CD14-positive monocyte (primary cell): ENCODE measurements at regions not wholly inside any gene's neighbourhood (a gene's known extent, or its start where the extent isn't known, plus 50 kb on each side); places are given as distances from the start of the nearest gene placed in this dataset.

ENCODE experiments used
- DNase-seq, 3 donors: peaks; one replicate each; pipeline ENCODE4 v3.0.0-alpha.2; 2011 to 2022
- H2AFZ ChIP-seq: 2 replicates; pipeline ENCODE4 v1.6.0; 2012; ENCODE audit warnings: mild to moderate bottlenecking, low read depth, low read length, inconsistent platforms; ENCODE audit not compliant: insufficient read depth, poor library complexity, severe bottlenecking
- H3K27ac ChIP-seq, 2 donors: 1 replicate in 1 of 2; 2 replicates in 1 of 2; pipeline ENCODE4 v1.5.1; 2012 to 2013; ENCODE audit warnings: low read length in 2 of 2, control low read depth in 1 of 2, inconsistent platforms in 1 of 2, low read depth in 1 of 2, mild to moderate bottlenecking in 1 of 2
- H3K27me3 ChIP-seq, 2 donors: one replicate each; pipeline versions ENCODE4 v1.6.0 to v1.6.1; 2011 to 2013; ENCODE audit warnings: low read length in 2 of 2; ENCODE audit not compliant: control insufficient read depth in 2 of 2, insufficient read depth in 2 of 2
- H3K36me3 ChIP-seq, 2 donors: replicated peaks in 1 of 2; 1 replicate in 1 of 2; 2 replicates in 1 of 2; pipeline versions ENCODE4 v1.5.1 to v1.6.1; 2012 to 2013; ENCODE audit warnings: low read length in 2 of 2, control low read depth in 1 of 2, inconsistent platforms in 1 of 2, mild to moderate bottlenecking in 1 of 2; ENCODE audit not compliant: insufficient read depth in 2 of 2, control insufficient read depth in 1 of 2
- H3K4me1 ChIP-seq, 2 donors: 1 replicate in 1 of 2; 2 replicates in 1 of 2; pipeline versions ENCODE4 v1.5.1 to v1.6.1; 2012 to 2013; ENCODE audit warnings: low read length in 2 of 2, control low read depth in 1 of 2, inconsistent platforms in 1 of 2, mild to moderate bottlenecking in 1 of 2, moderate library complexity in 1 of 2; ENCODE audit not compliant: insufficient read depth in 2 of 2, control insufficient read depth in 1 of 2
- H3K4me2 ChIP-seq: replicated peaks from 2 replicates; pipeline ENCODE3; 2012; ENCODE audit warnings: low read length, moderate library complexity, mild to moderate bottlenecking; ENCODE audit not compliant: poor library complexity, severe bottlenecking; ENCODE audit errors: extremely low read depth
- H3K4me3 ChIP-seq, 3 experiments: fragments of 200-600 bp in 1 of 3; sonication (generic) in 1 of 3; replicated peaks in 1 of 3; 1 replicate in 2 of 3; 2 replicates in 1 of 3; pipeline ENCODE4 v1.5.1; 2011 to 2013; ENCODE audit warnings: low read length in 3 of 3, mild to moderate bottlenecking in 3 of 3, control low read depth in 2 of 3, low read depth in 2 of 3, inconsistent platforms in 1 of 3, moderate library complexity in 1 of 3
- H3K79me2 ChIP-seq: 2 replicates; pipeline ENCODE4 v1.6.0; 2012; ENCODE audit warnings: mild to moderate bottlenecking, control low read depth, inconsistent platforms, low read length, moderate library complexity; ENCODE audit not compliant: insufficient read depth
- H3K9ac ChIP-seq: 2 replicates; pipeline ENCODE4 v1.6.0; 2017; ENCODE audit warnings: low read length, mild to moderate bottlenecking; ENCODE audit not compliant: insufficient read depth, poor library complexity, severe bottlenecking
- H3K9me3 ChIP-seq, 2 donors: replicated peaks in 1 of 2; 1 replicate in 1 of 2; 2 replicates in 1 of 2; pipeline versions ENCODE4 v1.5.1 to v1.6.1; 2012 to 2013; ENCODE audit warnings: low read length in 2 of 2, control low read depth in 1 of 2; ENCODE audit not compliant: control insufficient read depth in 1 of 2, insufficient read depth in 1 of 2
- H4K20me1 ChIP-seq: 2 replicates; pipeline ENCODE4 v1.6.0; 2012; ENCODE audit warnings: mild to moderate bottlenecking, low read length, control low read depth, moderate library complexity; ENCODE audit not compliant: insufficient read depth
- H3K27ac Mint-ChIP-seq, 7 donors: one replicate each; pipeline ENCODE4 v1.8.0; 2020; ENCODE audit warnings: mild to moderate bottlenecking in 7 of 7, mixed read lengths in 7 of 7, moderate library complexity in 6 of 7, inconsistent platforms in 2 of 7
- H3K27me3 Mint-ChIP-seq, 3 donors: one replicate each; pipeline ENCODE4 v1.8.0; 2021 to 2022; ENCODE audit warnings: low read depth in 3 of 3, mild to moderate bottlenecking in 3 of 3, mixed read lengths in 3 of 3, moderate library complexity in 3 of 3, inconsistent platforms in 1 of 3
- H3K36me3 Mint-ChIP-seq, 2 donors: one replicate each; pipeline ENCODE4 v1.8.0; 2020; ENCODE audit warnings: mixed read lengths in 2 of 2, inconsistent platforms in 1 of 2, mild to moderate bottlenecking in 1 of 2
- H3K4me1 Mint-ChIP-seq: one replicate; pipeline ENCODE4 v1.8.0; 2020; ENCODE audit warnings: mild to moderate bottlenecking, mixed read lengths
- H3K4me3 Mint-ChIP-seq, 2 donors: one replicate each; pipeline ENCODE4 v1.8.0; 2020; ENCODE audit warnings: mild to moderate bottlenecking in 2 of 2, mixed read lengths in 2 of 2, moderate library complexity in 1 of 2
- H3K9me3 Mint-ChIP-seq, 7 donors: one replicate each; pipeline ENCODE4 v1.8.0; 2020 to 2022; ENCODE audit warnings: mixed read lengths in 7 of 7, mild to moderate bottlenecking in 6 of 7, moderate library complexity in 6 of 7, inconsistent platforms in 2 of 7
- WGBS: methylation state at CpG from one replicate; pipeline ENCODE4 v1.1.5; 2013; ENCODE audit warnings: missing lambda C conversion rate; ENCODE audit not compliant: insufficient coverage; 5-methylcytosine and 5-hydroxymethylcytosine counted together
- intact Hi-C, 2 donors: fragments of 100-400 bp; cut with micrococcal nuclease; formaldehyde crosslinking; loops; one replicate each; pipeline versions ENCODE4 v1.15.0 to v1.15.1; 2023
- TF ChIP-seq, protein P1 (sequence below): fragments of 200-600 bp; IDR thresholded peaks from one replicate; pipeline ENCODE4 v1.8.0; 2022; ENCODE audit warnings: antibody characterized with exemption, mild to moderate bottlenecking

GRCh38 chr7:115822380-115822779 lies 208.2 kb downstream of the TFEC start:
- 88% methylated on average over 1 of the region's 1 CpG for WGBS
- H3K4me3 ChIP-seq: no peak overlapping the region
- no peak overlapping the region for H3K27ac Mint-ChIP-seq

GRCh38 chr7:115816318-115816974 lies 214.1 kb downstream of the TFEC start:
- Histone ChIP-seq H3K4me1 (no peaks in the 10 kb centered on the region), H2AFZ (no peak overlapping the region), H3K4me3 (no peak overlapping the region), H3K4me2 (no peak overlapping the region), H4K20me1 (no peaks in the 10 kb centered on the region), H3K27ac (no peak overlapping the region), H3K36me3 (no peaks in the 10 kb centered on the region), H3K9ac (no peak overlapping the region), H3K27me3 (peaks cover 0 to 2% of the 10 kb centered on the region in 2 donors), H3K9me3 (no peaks in the 10 kb centered on the region), H3K79me2 (no peaks in the 10 kb centered on the region)
- intact Hi-C loops: no loop called here
- TF ChIP-seq, protein P1, sequence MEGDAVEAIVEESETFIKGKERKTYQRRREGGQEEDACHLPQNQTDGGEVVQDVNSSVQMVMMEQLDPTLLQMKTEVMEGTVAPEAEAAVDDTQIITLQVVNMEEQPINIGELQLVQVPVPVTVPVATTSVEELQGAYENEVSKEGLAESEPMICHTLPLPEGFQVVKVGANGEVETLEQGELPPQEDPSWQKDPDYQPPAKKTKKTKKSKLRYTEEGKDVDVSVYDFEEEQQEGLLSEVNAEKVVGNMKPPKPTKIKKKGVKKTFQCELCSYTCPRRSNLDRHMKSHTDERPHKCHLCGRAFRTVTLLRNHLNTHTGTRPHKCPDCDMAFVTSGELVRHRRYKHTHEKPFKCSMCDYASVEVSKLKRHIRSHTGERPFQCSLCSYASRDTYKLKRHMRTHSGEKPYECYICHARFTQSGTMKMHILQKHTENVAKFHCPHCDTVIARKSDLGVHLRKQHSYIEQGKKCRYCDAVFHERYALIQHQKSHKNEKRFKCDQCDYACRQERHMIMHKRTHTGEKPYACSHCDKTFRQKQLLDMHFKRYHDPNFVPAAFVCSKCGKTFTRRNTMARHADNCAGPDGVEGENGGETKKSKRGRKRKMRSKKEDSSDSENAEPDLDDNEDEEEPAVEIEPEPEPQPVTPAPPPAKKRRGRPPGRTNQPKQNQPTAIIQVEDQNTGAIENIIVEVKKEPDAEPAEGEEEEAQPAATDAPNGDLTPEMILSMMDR: no peak
- Mint-ChIP-seq H3K36me3 (no peaks in the 10 kb centered on the region), H3K27ac (no peak overlapping the region), H3K9me3 (peaks cover 0 to 1% (median 0%) of the 10 kb centered on the region in 7 donors), H3K4me1 (no peaks in the 10 kb centered on the region), H3K27me3 (no peaks in the 10 kb centered on the region), H3K4me3 (no peak overlapping the region)
- DNase-seq: no peak
- 100% methylated on average over 1 of the region's 4 CpGs for WGBS

More at GRCh38 chr7:115822380-115822779, 208.2 kb downstream of the TFEC start:
- H3K4me3 Mint-ChIP-seq: no peak overlapping the region
- intact Hi-C loops: no loop called here
- H3K9me3 ChIP-seq: no peaks in the 10 kb centered on the region
- no peaks in the 10 kb centered on the region for H3K4me1 Mint-ChIP-seq
- no peaks in the 10 kb centered on the region for H3K27me3 Mint-ChIP-seq
- H3K4me1 ChIP-seq: no peaks in the 10 kb centered on the region
- H3K27me3 ChIP-seq: no peaks in the 10 kb centered on the region
- H3K79me2 ChIP-seq: no peaks in the 10 kb centered on the region
- TF ChIP-seq, protein P1: no peak
- H4K20me1 ChIP-seq: no peaks in the 10 kb centered on the region
- no peak overlapping the region for H3K9ac ChIP-seq
- H3K36me3 ChIP-seq: no peaks in the 10 kb centered on the region
- DNase-seq: no peak
- H2AFZ ChIP-seq: no peak overlapping the region
- no peaks in the 10 kb centered on the region for H3K36me3 Mint-ChIP-seq
- H3K9me3 Mint-ChIP-seq: no peaks in the 10 kb centered on the region
- no peak overlapping the region for H3K4me2 ChIP-seq
- no peak overlapping the region for H3K27ac ChIP-seq
